Nephron (organoid): ENCODE measurements at regions not wholly inside any gene's neighbourhood (a gene's known extent, or its start where the extent isn't known, plus 50 kb on each side); places are given as distances from the start of the nearest gene placed in this dataset.

Experiments
- H3K27ac Mint-ChIP-seq, 3 experiments: 2 replicates each; pipeline ENCODE4 v1.8.0; 2020; ENCODE audit warnings: mixed read lengths in 3 of 3, mild to moderate bottlenecking in 2 of 3, moderate library complexity in 1 of 3
- H3K27me3 Mint-ChIP-seq: 2 replicates; pipeline ENCODE4 v1.8.0; 2021; ENCODE audit warnings: low read depth, mild to moderate bottlenecking, moderate library complexity, mixed read lengths
- H3K36me3 Mint-ChIP-seq: 2 replicates; pipeline ENCODE4 v1.8.0; 2020; ENCODE audit warnings: low read depth, mixed read lengths
- H3K4me1 Mint-ChIP-seq: 2 replicates; pipeline ENCODE4 v1.8.0; 2020; ENCODE audit warnings: mixed read lengths
- H3K4me3 Mint-ChIP-seq, 3 experiments: 2 replicates each; pipeline ENCODE4 v1.8.0; 2020; ENCODE audit warnings: mild to moderate bottlenecking in 3 of 3, mixed read lengths in 3 of 3, moderate library complexity in 2 of 3
- H3K9me3 Mint-ChIP-seq: 2 replicates; pipeline ENCODE4 v1.8.0; 2020; ENCODE audit warnings: mixed read lengths
- CTCF ChIP-seq, 3 experiments: fragments of 200-600 bp; sonication (generic); IDR thresholded peaks; one replicate each; pipeline ENCODE4 v1.5.0; 2021; ENCODE audit warnings: antibody characterized with exemption in 3 of 3; ENCODE audit not compliant: unreplicated experiment in 3 of 3

GRCh38 chr6:164246082-164246481, 831.6 kb downstream of the QKI start:
- TF ChIP-seq CTCF (IDR thresholded peaks at IDR 0.05; ENCODE audit: unreplicated experiment in 3 of 3) = no peak
- no peaks in the 10 kb centered on the region for H3K36me3 Mint-ChIP-seq
- no peak overlapping the region for H3K4me3 Mint-ChIP-seq
- H3K9me3 Mint-ChIP-seq = no peaks in the 10 kb centered on the region
- no peaks in the 10 kb centered on the region for H3K4me1 Mint-ChIP-seq
- H3K27ac Mint-ChIP-seq = no peak overlapping the region
- peaks cover 16% of the 10 kb centered on the region for H3K27me3 Mint-ChIP-seq

- peaks cover 16% of the 10 kb centered on the region for H3K27me3 Mint-ChIP-seq
- H3K9me3 Mint-ChIP-seq = no peaks in the 10 kb centered on the region
- H3K4me3 Mint-ChIP-seq = no peak overlapping the region
Measured at GRCh38 chr6:164243949-164244348, 829.4 kb downstream of the QKI start.

GRCh38 chr6:164243012-164243610, 828.6 kb downstream of the QKI start:
- TF ChIP-seq CTCF (IDR thresholded peaks at IDR 0.05; ENCODE audit: unreplicated experiment in 3 of 3) = no peak
- no peak overlapping the region for H3K4me3 Mint-ChIP-seq
- H3K27ac Mint-ChIP-seq = no peak overlapping the region

More at GRCh38 chr6:164243949-164244348, 829.4 kb downstream of the QKI start:
- no peaks in the 10 kb centered on the region for H3K4me1 Mint-ChIP-seq
- TF ChIP-seq CTCF (IDR thresholded peaks at IDR 0.05; ENCODE audit: unreplicated experiment in 3 of 3) = no peak
- H3K36me3 Mint-ChIP-seq = no peaks in the 10 kb centered on the region
- H3K27ac Mint-ChIP-seq = no peak overlapping the region

GRCh38 chr6:164230804-164231203, 816.3 kb downstream of the QKI start:
- Mint-ChIP-seq H3K27me3 (no peaks in the 10 kb centered on the region), H3K36me3 (no peaks in the 10 kb centered on the region), H3K4me1 (no peaks in the 10 kb centered on the region), H3K9me3 (peaks cover 8% of the 10 kb centered on the region), H3K4me3 (no peak overlapping the region), H3K27ac (no peak overlapping the region)
- TF ChIP-seq CTCF (IDR thresholded peaks at IDR 0.05; ENCODE audit: unreplicated experiment in 3 of 3) = no peak

More at GRCh38 chr6:164243012-164243610, 828.6 kb downstream of the QKI start:
- Mint-ChIP-seq H3K36me3 (no peaks in the 10 kb centered on the region), H3K9me3 (no peaks in the 10 kb centered on the region), H3K4me1 (no peaks in the 10 kb centered on the region), H3K27me3 (peaks cover 13% of the 10 kb centered on the region)

GRCh38 chr6:164230259-164230658, 815.7 kb downstream of the QKI start:
- no peak overlapping the region for H3K27ac Mint-ChIP-seq
- H3K4me3 Mint-ChIP-seq = no peak overlapping the region
- no peak for TF ChIP-seq CTCF (IDR thresholded peaks at IDR 0.05; ENCODE audit: unreplicated experiment in 3 of 3)
- H3K9me3 Mint-ChIP-seq = peaks cover 5% of the 10 kb centered on the region
- H3K4me1 Mint-ChIP-seq = no peaks in the 10 kb centered on the region
- no peaks in the 10 kb centered on the region for H3K27me3 Mint-ChIP-seq
- no peaks in the 10 kb centered on the region for H3K36me3 Mint-ChIP-seq

GRCh38 chr6:164229716-164230115, 815.2 kb downstream of the QKI start:
- no peaks in the 10 kb centered on the region for H3K4me1 Mint-ChIP-seq
- no peak overlapping the region for H3K4me3 Mint-ChIP-seq
- H3K9me3 Mint-ChIP-seq = peaks cover 5% of the 10 kb centered on the region
- no peak for TF ChIP-seq CTCF (IDR thresholded peaks at IDR 0.05; ENCODE audit: unreplicated experiment in 3 of 3)
- H3K36me3 Mint-ChIP-seq = no peaks in the 10 kb centered on the region
- H3K27me3 Mint-ChIP-seq = no peaks in the 10 kb centered on the region
- H3K27ac Mint-ChIP-seq = no peak overlapping the region
